Spleen (tissue), 11 donors: ENCODE measurements at regions not wholly inside any gene's neighbourhood (a gene's known extent, or its start where the extent isn't known, plus 50 kb on each side); places are given as distances from the start of the nearest gene placed in this dataset.

Experiments used
- DNase-seq: peaks from one replicate; pipeline ENCODE4 v3.0.0-alpha.2; 2020
- H3K27ac ChIP-seq, 8 donors: fragments of 200-600 bp; sonication (generic) in 7 of 8; 1 replicate in 4 of 8; 2 replicates in 4 of 8; pipeline versions ENCODE4 v1.5.0 to v1.8.0; 2016 to 2021; ENCODE audit warnings: inconsistent platforms in 4 of 8, mild to moderate bottlenecking in 4 of 8, moderate library complexity in 1 of 8
- H3K27me3 ChIP-seq, 7 donors: fragments of 200-600 bp; sonication (generic) in 6 of 7; replicated peaks in 1 of 7; 1 replicate in 4 of 7; 2 replicates in 3 of 7; pipeline versions ENCODE4 v1.5.0 to v1.8.0; 2016 to 2021; ENCODE audit warnings: inconsistent platforms in 3 of 7, mild to moderate bottlenecking in 1 of 7
- H3K36me3 ChIP-seq, 6 donors: fragments of 200-600 bp; sonication (generic) in 5 of 6; 1 replicate in 4 of 6; 2 replicates in 2 of 6; pipeline versions ENCODE4 v1.5.0 to v1.8.0; 2016 to 2021; ENCODE audit warnings: inconsistent platforms in 2 of 6
- H3K4me1 ChIP-seq, 6 donors: fragments of 200-600 bp; sonication (generic) in 5 of 6; 1 replicate in 3 of 6; 2 replicates in 3 of 6; pipeline versions ENCODE4 v1.5.0 to v1.8.0; 2016 to 2021; ENCODE audit warnings: inconsistent platforms in 3 of 6
- H3K4me3 ChIP-seq, 8 donors: fragments of 200-600 bp; sonication (generic) in 7 of 8; 1 replicate in 4 of 8; 2 replicates in 4 of 8; pipeline versions ENCODE4 v1.5.0 to v1.8.0; 2016 to 2021; ENCODE audit warnings: inconsistent platforms in 4 of 8, mild to moderate bottlenecking in 4 of 8, moderate library complexity in 2 of 8
- H3K9me3 ChIP-seq, 8 donors: fragments of 200-600 bp; sonication (generic) in 7 of 8; 1 replicate in 4 of 8; 2 replicates in 4 of 8; pipeline versions ENCODE4 v1.5.0 to v1.8.0; 2016 to 2021; ENCODE audit warnings: inconsistent platforms in 4 of 8
- CTCF ChIP-seq, 11 experiments: fragments of 200-600 bp in 7 of 11; fragments of 450-650 bp in 4 of 11; sonication (generic) in 4 of 11; IDR thresholded peaks in 8 of 11; conservative IDR thresholded peaks in 3 of 11; 1 replicate in 7 of 11; 2 replicates in 4 of 11; pipeline versions ENCODE4 v1.4.0 to v1.8.0; 2016 to 2021; ENCODE audit warnings: antibody characterized with exemption in 11 of 11, inconsistent platforms in 4 of 11, mild to moderate bottlenecking in 1 of 11
- POLR2A ChIP-seq, 3 donors: fragments of 450-650 bp; IDR thresholded peaks; one replicate each; pipeline ENCODE4 v1.5.1; 2017; ENCODE audit warnings: antibody characterized with exemption in 3 of 3, mild to moderate bottlenecking in 1 of 3
- POLR2AphosphoS5 ChIP-seq, 3 donors: sonication (generic); formaldehyde crosslinking; IDR thresholded peaks; one replicate each; pipeline ENCODE4 v1.5.1; 2017; ENCODE audit warnings: antibody characterized with exemption in 3 of 3
- WGBS, 5 donors: extraction: QIAGEN DNeasy Blood & Tissue Kit in 3 of 5; methylation state at CpG; one replicate each; pipeline versions ENCODE4 v1.1.5 to v1.1.7; 2013 to 2018; 5-methylcytosine and 5-hydroxymethylcytosine counted together
- intact Hi-C: fragments of 100-400 bp; cut with DNase I; formaldehyde crosslinking; loops from one replicate; pipeline ENCODE4 v1.15.0; 2023; ENCODE audit warnings: low total_unique reads
- donor health status: healthy with polysubstance abuse.
- donor health status: DM: no; HTN: no; CAD: no; lungs with moderate emphysema.
- donor health status: DM: no; HTN: no; CAD: no.
- donor health status: Bipolar disorder and iron deficiency.
- donor health status: healthy.
- donor health status: DM: no; HTN: no; CAD: no.
- donor health status: DM: yes; HTN: yes; CAD: no.

GRCh38 chr6:81630719-81631118 is 121.8 kb downstream of the TENT5A start:
- H3K4me3 ChIP-seq = no peak overlapping the region

GRCh38 chr6:81625216-81625615 is 127.3 kb downstream of the TENT5A start:
- intact Hi-C loops = no loop called here
- H3K27ac ChIP-seq = no peak overlapping the region
- H3K4me3 ChIP-seq = no peak overlapping the region
- DNase-seq = no peak
- H3K36me3 ChIP-seq = no peaks in the 10 kb centered on the region
- H3K27me3 ChIP-seq = no peaks in the 10 kb centered on the region
- no peaks in the 10 kb centered on the region for H3K4me1 ChIP-seq
- 92 to 100% (median 94%) methylated on average over 1 of the region's 1 CpG for WGBS, 5 donors
- H3K9me3 ChIP-seq = peaks cover 0 to 21% (median 17%) of the 10 kb centered on the region in 8 donors
- TF ChIP-seq POLR2A (IDR thresholded peaks at IDR 0.05) (no peak), POLR2AphosphoS5 (IDR thresholded peaks at IDR 0.05) (no peak), CTCF (IDR thresholded peaks at IDR 0.05 in 8 of 11, conservative IDR thresholded peaks at IDR 0.05 in 3 of 11) (no peak)

More at GRCh38 chr6:81630719-81631118, 121.8 kb downstream of the TENT5A start:
- H3K9me3 ChIP-seq = peaks cover 0 to 51% (median 41%) of the 10 kb centered on the region in 8 donors
- WGBS, 5 donors = 79 to 98% (median 85%) methylated on average over 1 of the region's 1 CpG
- no peak overlapping the region for H3K27ac ChIP-seq
- H3K4me1 ChIP-seq = no peaks in the 10 kb centered on the region
- no peaks in the 10 kb centered on the region for H3K36me3 ChIP-seq
- intact Hi-C loops = no loop called here
- H3K27me3 ChIP-seq = no peaks in the 10 kb centered on the region
- TF ChIP-seq POLR2A (IDR thresholded peaks at IDR 0.05) (no peak), CTCF (IDR thresholded peaks at IDR 0.05 in 8 of 11, conservative IDR thresholded peaks at IDR 0.05 in 3 of 11) (no peak), POLR2AphosphoS5 (IDR thresholded peaks at IDR 0.05) (no peak)
- no peak for DNase-seq

- TF ChIP-seq CTCF (IDR thresholded peaks at IDR 0.05 in 8 of 11, conservative IDR thresholded peaks at IDR 0.05 in 3 of 11) (no peak), POLR2A (IDR thresholded peaks at IDR 0.05) (no peak), POLR2AphosphoS5 (IDR thresholded peaks at IDR 0.05) (no peak)
- intact Hi-C loops = no loop called here
- WGBS, 5 donors = 88 to 96% (median 93%) methylated on average over 1 of the region's 1 CpG
These were observed 128.0 kb downstream of the TENT5A start for GRCh38 chr6:81624453-81624852.

GRCh38 chr6:81623106-81623759 is 129.2 kb downstream of the TENT5A start:
- H3K27ac ChIP-seq = no peak overlapping the region
- H3K9me3 ChIP-seq = peaks cover 0 to 1% (median 0%) of the 10 kb centered on the region in 8 donors
- DNase-seq = no peak
- no peak overlapping the region for H3K4me3 ChIP-seq
- intact Hi-C loops = no loop called here
- no peaks in the 10 kb centered on the region for H3K27me3 ChIP-seq
- no peaks in the 10 kb centered on the region for H3K36me3 ChIP-seq
- H3K4me1 ChIP-seq = no peaks in the 10 kb centered on the region
- TF ChIP-seq CTCF (IDR thresholded peaks at IDR 0.05 in 8 of 11, conservative IDR thresholded peaks at IDR 0.05 in 3 of 11) = no peak
- TF ChIP-seq POLR2AphosphoS5 (IDR thresholded peaks at IDR 0.05) = no peak
- no peak for TF ChIP-seq POLR2A (IDR thresholded peaks at IDR 0.05)

More at GRCh38 chr6:81624453-81624852, 128.0 kb downstream of the TENT5A start:
- Histone ChIP-seq H3K27ac (no peak overlapping the region), H3K27me3 (no peaks in the 10 kb centered on the region), H3K4me1 (no peaks in the 10 kb centered on the region), H3K9me3 (peaks cover 0 to 13% (median 10%) of the 10 kb centered on the region in 8 donors), H3K4me3 (no peak overlapping the region), H3K36me3 (no peaks in the 10 kb centered on the region)
- DNase-seq = no peak
